Panc1 (cell line): ENCODE measurements at regions not wholly inside any gene's neighbourhood (a gene's known extent, or its start where the extent isn't known, plus 50 kb on each side); places are given as distances from the start of the nearest gene placed in this dataset.

Experiments
- ATAC-seq: fragments of 200-7000 bp; cut with Tn5 transposase; 2 replicates; pipeline ENCODE4 v1.9.1; 2020; ENCODE audit warnings: mild to moderate bottlenecking, moderate library complexity
- BruUV-seq: library from RNA; stranded (reverse); fragments of 400-500 nt; replicated peaks from 2 replicates; lab custom pipeline; 2021; lab: Mats Ljungman, UMichigan
- CTCF ChIA-PET: fragments of 300-600 bp; sonication (Branson Sonifier 250); formaldehyde crosslinking; loops from one replicate; lab custom pipeline; 2022; ENCODE audit warnings: antibody characterized with exemption; lab: Charles Lee
- POLR2A ChIA-PET: fragments of 300-600 bp; sonication (Branson Sonifier 250); formaldehyde crosslinking; loops from one replicate; lab custom pipeline; 2022; ENCODE audit warnings: antibody characterized with exemption; lab: Charles Lee
- DNase-seq: peaks from one replicate; pipeline ENCODE4 v3.0.0-alpha.2; 2010; ENCODE audit warnings: low read depth, low spot score
- H3K27ac ChIP-seq: 2 replicates; pipeline ENCODE4 v1.5.1; 2011; ENCODE audit warnings: mild to moderate bottlenecking, low read length, inconsistent platforms
- H3K27me3 ChIP-seq: fragments of 200-500 bp; sonication (Bioruptor generic); 2 replicates; pipeline ENCODE4 v1.6.0; 2014; ENCODE audit warnings: low read length, inconsistent platforms; ENCODE audit not compliant: control insufficient read depth, insufficient read depth
- H3K36me3 ChIP-seq: fragments of 200-500 bp; sonication (Bioruptor generic); 2 replicates; pipeline ENCODE4 v1.5.1; 2014; ENCODE audit warnings: inconsistent platforms, mild to moderate bottlenecking, low read length, moderate library complexity; ENCODE audit not compliant: control insufficient read depth, insufficient read depth
- H3K4me1 ChIP-seq: 2 replicates; pipeline ENCODE4 v1.5.1; 2011; ENCODE audit warnings: inconsistent platforms, mild to moderate bottlenecking, low read length, moderate library complexity; ENCODE audit not compliant: control insufficient read depth, insufficient read depth
- H3K4me3 ChIP-seq, 2 experiments: 2 replicates each; pipeline ENCODE4 v1.5.1; 2011 to 2012; ENCODE audit warnings: low read depth in 2 of 2, low read length in 2 of 2, mild to moderate bottlenecking in 2 of 2, inconsistent platforms in 1 of 2, moderate library complexity in 1 of 2
- H3K9me3 ChIP-seq: fragments of 200-500 bp; sonication (Bioruptor generic); 2 replicates; pipeline ENCODE4 v1.5.1; 2014; ENCODE audit warnings: low read depth, mild to moderate bottlenecking, inconsistent platforms, low read length, moderate library complexity; ENCODE audit not compliant: control insufficient read depth, insufficient read depth
- CTCF ChIP-seq: fragments of 450-650 bp; IDR thresholded peaks from 2 replicates; pipeline ENCODE4 v1.5.1; 2017; ENCODE audit warnings: mild to moderate bottlenecking
- POLR2AphosphoS5 ChIP-seq: IDR thresholded peaks from 2 replicates; pipeline ENCODE4 v1.6.1; 2012; ENCODE audit warnings: mild to moderate bottlenecking, low read depth, low read length, moderate library complexity
- SIN3A ChIP-seq: IDR thresholded peaks from 2 replicates; pipeline ENCODE4 v1.6.1; 2012; ENCODE audit warnings: low read depth, mild to moderate bottlenecking, low read length, moderate library complexity, borderline replicate concordance; ENCODE audit not compliant: insufficient read depth
- TCF7L2 ChIP-seq: IDR thresholded peaks from 2 replicates; pipeline ENCODE4 v1.6.1; 2011; ENCODE audit warnings: mild to moderate bottlenecking, low read depth, low read length, inconsistent platforms
- in situ Hi-C: cut with HindIII; loops from 2 replicates; pipeline ENCODE4 v1.10.0; 2016; ENCODE audit warnings: low sequenced_read_pairs, low pct_unique_long_range_greater_than_20kb
- intact Hi-C: fragments of 100-400 bp; cut with micrococcal nuclease; formaldehyde crosslinking; loops from one replicate; pipeline ENCODE4 v1.10.0; 2022; ENCODE audit not compliant: unreplicated experiment
- TF ChIP-seq, protein P1 (sequence below), 2 experiments: IDR thresholded peaks; 2 replicates each; pipeline ENCODE4 v1.6.1; 2011 to 2012; ENCODE audit warnings: low read depth in 2 of 2, control low read depth in 1 of 2, low read length in 1 of 2, mild to moderate bottlenecking in 1 of 2, moderate library complexity in 1 of 2; ENCODE audit not compliant: insufficient read depth in 1 of 2

DNA sequence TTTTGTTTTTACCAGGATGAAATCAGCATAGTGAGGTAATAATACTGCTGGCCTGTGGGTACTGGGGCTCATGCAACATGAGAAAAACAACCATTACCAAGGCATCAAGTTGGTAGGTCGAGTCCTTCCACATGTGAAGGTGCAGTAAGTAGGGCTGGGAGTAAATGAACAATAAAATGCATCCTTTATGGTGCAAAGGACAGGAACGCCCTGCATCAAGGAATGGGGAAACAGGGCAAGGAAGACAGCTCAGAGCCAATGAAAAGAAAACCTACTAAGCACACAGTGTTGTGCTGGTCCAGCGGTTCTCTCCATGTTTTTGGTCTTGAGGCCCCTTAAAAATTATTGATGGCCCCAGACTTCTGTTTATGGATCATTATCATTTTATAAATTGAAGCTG lies 168.5 kb upstream of the TPM1 start:
- BruUV-seq, result no TSS peak
- no peak for ATAC-seq
- Histone ChIP-seq H3K4me3 (no peak overlapping the region), H3K4me1 (no peaks in the 10 kb centered on the region), H3K9me3 (no peaks in the 10 kb centered on the region), H3K27me3 (no peaks in the 10 kb centered on the region), H3K36me3 (no peaks in the 10 kb centered on the region), H3K27ac (no peak overlapping the region)
- in situ Hi-C loops (no loop called here), intact Hi-C loops (no loop called here)
- ChIA-PET CTCF (no interaction called here), POLR2A (no interaction called here)
- DNase-seq, result no peak
- TF ChIP-seq SIN3A (no peak), TCF7L2 (no peak), POLR2AphosphoS5 (no peak), CTCF (no peak)
- TF ChIP-seq, protein P1, sequence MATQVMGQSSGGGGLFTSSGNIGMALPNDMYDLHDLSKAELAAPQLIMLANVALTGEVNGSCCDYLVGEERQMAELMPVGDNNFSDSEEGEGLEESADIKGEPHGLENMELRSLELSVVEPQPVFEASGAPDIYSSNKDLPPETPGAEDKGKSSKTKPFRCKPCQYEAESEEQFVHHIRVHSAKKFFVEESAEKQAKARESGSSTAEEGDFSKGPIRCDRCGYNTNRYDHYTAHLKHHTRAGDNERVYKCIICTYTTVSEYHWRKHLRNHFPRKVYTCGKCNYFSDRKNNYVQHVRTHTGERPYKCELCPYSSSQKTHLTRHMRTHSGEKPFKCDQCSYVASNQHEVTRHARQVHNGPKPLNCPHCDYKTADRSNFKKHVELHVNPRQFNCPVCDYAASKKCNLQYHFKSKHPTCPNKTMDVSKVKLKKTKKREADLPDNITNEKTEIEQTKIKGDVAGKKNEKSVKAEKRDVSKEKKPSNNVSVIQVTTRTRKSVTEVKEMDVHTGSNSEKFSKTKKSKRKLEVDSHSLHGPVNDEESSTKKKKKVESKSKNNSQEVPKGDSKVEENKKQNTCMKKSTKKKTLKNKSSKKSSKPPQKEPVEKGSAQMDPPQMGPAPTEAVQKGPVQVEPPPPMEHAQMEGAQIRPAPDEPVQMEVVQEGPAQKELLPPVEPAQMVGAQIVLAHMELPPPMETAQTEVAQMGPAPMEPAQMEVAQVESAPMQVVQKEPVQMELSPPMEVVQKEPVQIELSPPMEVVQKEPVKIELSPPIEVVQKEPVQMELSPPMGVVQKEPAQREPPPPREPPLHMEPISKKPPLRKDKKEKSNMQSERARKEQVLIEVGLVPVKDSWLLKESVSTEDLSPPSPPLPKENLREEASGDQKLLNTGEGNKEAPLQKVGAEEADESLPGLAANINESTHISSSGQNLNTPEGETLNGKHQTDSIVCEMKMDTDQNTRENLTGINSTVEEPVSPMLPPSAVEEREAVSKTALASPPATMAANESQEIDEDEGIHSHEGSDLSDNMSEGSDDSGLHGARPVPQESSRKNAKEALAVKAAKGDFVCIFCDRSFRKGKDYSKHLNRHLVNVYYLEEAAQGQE (IDR thresholded peaks at IDR 0.05; ENCODE audit: insufficient read depth in 1 of 2, low read depth in 2 of 2, low read length in 1 of 2), result no peak

GRCh38 chr15:62874959-62875625 lies 167.5 kb upstream of the TPM1 start:
- Histone ChIP-seq H3K4me3 (no peak overlapping the region), H3K4me1 (no peaks in the 10 kb centered on the region), H3K36me3 (no peaks in the 10 kb centered on the region), H3K27me3 (no peaks in the 10 kb centered on the region), H3K9me3 (no peaks in the 10 kb centered on the region), H3K27ac (no peak overlapping the region)
- TF ChIP-seq CTCF, result no peak
- TF ChIP-seq, protein P1 (IDR thresholded peaks at IDR 0.05; ENCODE audit: insufficient read depth in 1 of 2, low read depth in 2 of 2, low read length in 1 of 2), result no peak
- TF ChIP-seq TCF7L2, result no peak
- no peak for TF ChIP-seq SIN3A
- TF ChIP-seq POLR2AphosphoS5, result no peak
- DNase-seq, result no peak
- ChIA-PET CTCF (no interaction called here), POLR2A (no interaction called here)
- intact Hi-C loops (no loop called here), in situ Hi-C loops (no loop called here)
- no TSS peak for BruUV-seq
- ATAC-seq, result 0 out of 2 replicates have a peak, but pooled peaks have one; percentile 26
